Stomach (tissue), 4 donors: ENCODE measurements at regions not wholly inside any gene's neighbourhood (a gene's known extent, or its start where the extent isn't known, plus 50 kb on each side); places are given as distances from the start of the nearest gene placed in this dataset.

Source experiments
- CTCF ChIP-seq, 7 experiments: fragments of 450-650 bp in 4 of 7; fragments of 200-600 bp in 3 of 7; sonication (generic) in 3 of 7; IDR thresholded peaks; one replicate each; pipeline ENCODE4 v1.5.1; 2016 to 2019; ENCODE audit warnings: antibody characterized with exemption in 7 of 7, control low read depth in 2 of 7, mild to moderate bottlenecking in 1 of 7
- POLR2A ChIP-seq, 4 donors: fragments of 450-650 bp; IDR thresholded peaks; one replicate each; pipeline ENCODE4 v1.6.1; 2016; ENCODE audit warnings: antibody characterized with exemption in 4 of 4, control low read depth in 2 of 4, mild to moderate bottlenecking in 1 of 4, moderate library complexity in 1 of 4

GRCh38 chr18:34314847-34315246, 90.1 kb upstream of the NOL4 start:
- TF ChIP-seq CTCF (IDR thresholded peaks at IDR 0.05), result no peak
- no peak for TF ChIP-seq POLR2A (IDR thresholded peaks at IDR 0.05)
